Left ventricle myocardium inferior (tissue), 1 donor: ENCODE measurements at regions not wholly inside any gene's neighbourhood (a gene's known extent, or its start where the extent isn't known, plus 50 kb on each side); places are given as distances from the start of the nearest gene placed in this dataset.
A peak's percentile ranks its signal among the peaks of the same experiment; 100 is the strongest.

Experiments
- DNase-seq: peaks from one replicate; pipeline ENCODE4 v3.0.0-alpha.2; 2020
- H3K27ac ChIP-seq: fragments of 200-600 bp; replicated peaks from 2 replicates; pipeline ENCODE4 v1.8.0; 2021
- H3K27me3 ChIP-seq: fragments of 200-600 bp; 2 replicates; pipeline ENCODE4 v1.8.0; 2021; ENCODE audit warnings: low read depth
- H3K36me3 ChIP-seq: fragments of 200-600 bp; 2 replicates; pipeline ENCODE4 v1.8.0; 2021
- H3K4me1 ChIP-seq: fragments of 200-600 bp; 2 replicates; pipeline ENCODE4 v1.8.0; 2021
- H3K4me3 ChIP-seq: fragments of 200-600 bp; 2 replicates; pipeline ENCODE4 v1.8.0; 2021; ENCODE audit warnings: mild to moderate bottlenecking, moderate library complexity
- H3K9me3 ChIP-seq: fragments of 200-600 bp; replicated peaks from 2 replicates; pipeline ENCODE4 v1.8.0; 2021
- intact Hi-C: fragments of 100-400 bp; cut with micrococcal nuclease; formaldehyde crosslinking; loops from one replicate; pipeline ENCODE4 v1.11.0; 2022
- TF ChIP-seq, protein P1 (sequence below): fragments of 200-600 bp; IDR thresholded peaks from 2 replicates; pipeline ENCODE4 v1.8.0; 2021; ENCODE audit warnings: antibody characterized with exemption, mild to moderate bottlenecking, borderline replicate concordance
- donor health status: DM: no; HTN: yes; CAD: no; lungs with severe emphysema.

DNA sequence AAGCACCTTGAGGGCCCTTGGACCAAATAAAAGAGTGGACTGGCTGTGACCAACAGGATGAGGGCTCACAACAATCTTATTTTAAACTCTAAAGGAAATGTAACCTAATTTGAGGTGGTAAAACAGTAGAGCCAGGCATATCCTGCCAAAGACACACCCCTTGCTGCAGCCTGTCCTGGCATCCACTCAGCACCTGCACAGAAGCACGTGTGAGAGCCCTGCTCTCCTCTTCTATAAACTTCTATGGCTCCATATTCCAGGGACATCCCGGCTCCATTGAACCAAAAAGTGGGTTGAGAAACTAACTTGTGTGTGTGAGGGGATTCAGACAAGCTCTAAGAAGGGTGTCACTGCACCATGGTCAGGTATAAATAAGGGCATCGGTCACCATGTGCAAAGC, 190.9 kb upstream of the CHRNA7 start:
- Histone ChIP-seq H3K36me3 (no peaks in the 10 kb centered on the region), H3K9me3 (no peaks in the 10 kb centered on the region), H3K4me1 (peaks cover 42% of the 10 kb centered on the region), H3K27me3 (no peaks in the 10 kb centered on the region), H3K27ac (no peak overlapping the region), H3K4me3 (no peak overlapping the region)
- DNase-seq: no peak
- intact Hi-C loops: no loop called here
- TF ChIP-seq, protein P1, sequence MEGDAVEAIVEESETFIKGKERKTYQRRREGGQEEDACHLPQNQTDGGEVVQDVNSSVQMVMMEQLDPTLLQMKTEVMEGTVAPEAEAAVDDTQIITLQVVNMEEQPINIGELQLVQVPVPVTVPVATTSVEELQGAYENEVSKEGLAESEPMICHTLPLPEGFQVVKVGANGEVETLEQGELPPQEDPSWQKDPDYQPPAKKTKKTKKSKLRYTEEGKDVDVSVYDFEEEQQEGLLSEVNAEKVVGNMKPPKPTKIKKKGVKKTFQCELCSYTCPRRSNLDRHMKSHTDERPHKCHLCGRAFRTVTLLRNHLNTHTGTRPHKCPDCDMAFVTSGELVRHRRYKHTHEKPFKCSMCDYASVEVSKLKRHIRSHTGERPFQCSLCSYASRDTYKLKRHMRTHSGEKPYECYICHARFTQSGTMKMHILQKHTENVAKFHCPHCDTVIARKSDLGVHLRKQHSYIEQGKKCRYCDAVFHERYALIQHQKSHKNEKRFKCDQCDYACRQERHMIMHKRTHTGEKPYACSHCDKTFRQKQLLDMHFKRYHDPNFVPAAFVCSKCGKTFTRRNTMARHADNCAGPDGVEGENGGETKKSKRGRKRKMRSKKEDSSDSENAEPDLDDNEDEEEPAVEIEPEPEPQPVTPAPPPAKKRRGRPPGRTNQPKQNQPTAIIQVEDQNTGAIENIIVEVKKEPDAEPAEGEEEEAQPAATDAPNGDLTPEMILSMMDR: no peak

DNA sequence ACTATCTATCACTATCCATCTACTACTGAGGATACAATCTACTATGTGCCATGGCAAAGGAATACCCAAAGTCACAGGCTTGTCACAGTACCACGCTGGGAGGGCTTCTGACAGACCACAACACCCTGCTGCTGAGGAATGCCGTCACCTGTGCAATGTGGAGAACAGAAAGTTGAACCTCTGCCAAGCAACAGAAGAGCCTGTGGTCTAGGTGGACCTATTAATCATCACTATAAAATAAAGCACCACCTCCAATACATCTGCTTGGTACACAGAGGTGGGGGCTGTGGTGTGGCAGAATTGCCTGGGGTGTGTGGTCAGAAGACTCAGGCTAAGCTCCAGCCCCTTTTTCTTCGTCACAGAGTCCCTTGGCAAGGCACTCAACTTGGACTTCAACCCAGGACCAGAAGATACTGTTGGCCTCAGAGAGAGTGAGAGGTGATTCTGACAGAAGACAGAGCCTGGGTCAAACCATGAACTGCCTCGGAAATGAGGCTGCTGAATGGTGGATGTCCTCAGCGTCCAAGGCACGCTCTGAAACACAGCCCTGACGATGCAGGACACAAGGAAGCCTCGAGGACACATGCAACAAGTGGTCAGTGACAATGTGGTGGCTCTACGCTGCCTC, 189.4 kb upstream of the CHRNA7 start:
- peak overlapping the region; percentile 18 for H3K4me3 ChIP-seq
- no peaks in the 10 kb centered on the region for H3K9me3 ChIP-seq
- intact Hi-C loops: no loop called here
- TF ChIP-seq, protein P1: no peak
- no peaks in the 10 kb centered on the region for H3K27me3 ChIP-seq
- peak overlapping the region; percentile 81 for H3K27ac ChIP-seq
- peaks cover 42% of the 10 kb centered on the region for H3K4me1 ChIP-seq
- DNase-seq: peak; percentile 35
- no peaks in the 10 kb centered on the region for H3K36me3 ChIP-seq

DNA sequence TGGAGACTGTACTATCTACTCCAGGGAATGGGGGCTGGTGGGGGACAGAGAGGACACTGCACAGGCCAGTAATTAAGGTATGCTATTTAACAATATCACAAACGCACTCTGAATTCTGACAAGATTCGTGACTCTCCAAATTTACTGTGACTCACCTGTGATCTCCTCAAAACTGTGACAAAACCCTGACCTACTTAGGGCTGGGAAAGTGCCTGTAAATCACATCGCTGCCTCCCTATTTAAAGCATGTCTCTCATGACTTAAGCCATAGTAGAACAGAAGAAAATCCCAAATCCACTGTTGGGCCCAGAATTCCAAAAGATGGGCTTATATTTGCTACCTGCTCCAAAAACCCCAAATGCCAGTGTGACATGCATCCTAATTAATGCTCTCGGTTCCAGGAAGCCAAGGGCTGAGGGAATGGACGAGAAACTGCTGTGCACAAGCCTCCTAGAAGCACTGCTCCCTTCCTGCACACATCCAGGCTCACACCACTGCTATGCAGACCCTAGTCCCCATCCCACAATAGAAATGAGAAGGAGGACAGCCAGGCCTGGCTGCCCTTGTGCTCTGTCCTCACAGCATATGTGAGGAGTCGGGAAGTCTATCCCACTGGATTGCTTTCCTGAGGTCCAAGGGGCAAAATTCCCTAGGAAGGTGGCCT, 187.7 kb upstream of the CHRNA7 start:
- Histone ChIP-seq H3K4me3 (no peak overlapping the region), H3K36me3 (no peaks in the 10 kb centered on the region), H3K9me3 (no peaks in the 10 kb centered on the region), H3K27ac (no peak overlapping the region), H3K4me1 (peaks cover 42% of the 10 kb centered on the region), H3K27me3 (no peaks in the 10 kb centered on the region)
- TF ChIP-seq, protein P1: no peak
- no peak for DNase-seq
- intact Hi-C loops: no loop called here

DNA sequence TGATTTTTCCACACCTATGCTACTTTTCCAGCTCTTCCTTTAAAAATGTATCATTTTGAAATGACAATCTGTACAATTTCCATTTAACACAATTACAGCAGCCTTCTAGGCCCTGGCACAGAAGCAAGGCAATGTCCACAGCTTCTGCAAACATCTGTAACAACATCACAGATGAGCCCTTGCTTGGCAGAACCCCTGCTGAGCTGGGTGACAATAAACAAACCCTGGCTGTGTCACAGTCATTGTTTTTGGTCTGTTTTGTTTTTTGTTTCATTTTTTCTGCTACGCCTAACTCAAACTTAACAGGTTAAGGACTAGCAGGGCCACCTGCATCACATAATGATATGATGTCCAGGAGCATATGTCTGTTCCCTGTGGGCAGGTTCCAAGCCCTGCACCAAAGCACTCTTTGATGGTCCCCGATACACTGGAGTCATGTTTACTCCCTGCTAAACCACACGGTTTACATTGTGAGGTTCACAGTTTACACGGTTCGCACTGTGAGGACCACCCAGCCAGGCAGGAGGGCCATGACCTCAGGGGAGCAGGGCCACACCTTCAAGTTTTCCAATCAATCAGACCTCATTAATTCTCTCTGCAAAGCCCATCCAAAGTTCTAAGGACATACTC, 186.8 kb upstream of the CHRNA7 start:
- no peak overlapping the region for H3K27ac ChIP-seq
- H3K4me1 ChIP-seq: peaks cover 49% of the 10 kb centered on the region
- no peaks in the 10 kb centered on the region for H3K27me3 ChIP-seq
- intact Hi-C loops: no loop called here
- H3K36me3 ChIP-seq: no peaks in the 10 kb centered on the region
- no peak overlapping the region for H3K4me3 ChIP-seq
- TF ChIP-seq, protein P1: no peak
- no peak for DNase-seq
- H3K9me3 ChIP-seq: peaks cover under 1% of the 10 kb centered on the region

DNA sequence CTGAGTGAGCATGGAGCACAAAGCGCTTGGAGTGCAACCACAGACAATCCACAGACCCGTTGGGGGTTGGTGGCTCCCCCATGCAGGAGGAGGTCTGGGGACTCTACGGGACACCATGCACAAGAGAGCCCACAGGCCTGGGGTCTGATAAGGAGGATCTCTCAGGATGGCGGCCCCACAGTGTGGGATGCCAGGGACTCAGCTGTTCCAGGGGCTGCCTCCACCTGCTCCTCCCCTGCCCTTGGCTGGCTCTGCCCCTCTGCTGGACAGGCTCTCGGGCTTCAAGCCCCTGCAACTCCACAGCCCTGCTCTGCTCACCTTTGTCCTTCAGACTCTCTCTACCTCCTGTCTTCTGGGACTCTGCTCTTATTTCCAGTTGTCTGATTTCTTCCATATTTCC, 184.5 kb upstream of the CHRNA7 start:
- no peak for DNase-seq
- TF ChIP-seq, protein P1: no peak
- Histone ChIP-seq H3K9me3 (peaks cover 21% of the 10 kb centered on the region), H3K27ac (no peak overlapping the region), H3K36me3 (no peaks in the 10 kb centered on the region), H3K4me1 (peaks cover 35% of the 10 kb centered on the region), H3K27me3 (no peaks in the 10 kb centered on the region), H3K4me3 (no peak overlapping the region)
- intact Hi-C loops: no loop called here
